SH-SY5Y (cell line): ENCODE measurements at regions not wholly inside any gene's neighbourhood (a gene's known extent, or its start where the extent isn't known, plus 50 kb on each side); places are given as distances from the start of the nearest gene placed in this dataset.
A peak's percentile ranks its signal among the peaks of the same experiment; 100 is the strongest.

ENCODE experiments used
- GATA2 ChIP-seq: IDR thresholded peaks from 2 replicates; pipeline ENCODE4 v1.6.1; 2011; ENCODE audit warnings: mild to moderate bottlenecking, low read depth, low read length
- GATA3 ChIP-seq: IDR thresholded peaks from 2 replicates; pipeline ENCODE4 v1.6.1; 2011; ENCODE audit warnings: low read depth, mild to moderate bottlenecking, low read length, moderate library complexity

DNA sequence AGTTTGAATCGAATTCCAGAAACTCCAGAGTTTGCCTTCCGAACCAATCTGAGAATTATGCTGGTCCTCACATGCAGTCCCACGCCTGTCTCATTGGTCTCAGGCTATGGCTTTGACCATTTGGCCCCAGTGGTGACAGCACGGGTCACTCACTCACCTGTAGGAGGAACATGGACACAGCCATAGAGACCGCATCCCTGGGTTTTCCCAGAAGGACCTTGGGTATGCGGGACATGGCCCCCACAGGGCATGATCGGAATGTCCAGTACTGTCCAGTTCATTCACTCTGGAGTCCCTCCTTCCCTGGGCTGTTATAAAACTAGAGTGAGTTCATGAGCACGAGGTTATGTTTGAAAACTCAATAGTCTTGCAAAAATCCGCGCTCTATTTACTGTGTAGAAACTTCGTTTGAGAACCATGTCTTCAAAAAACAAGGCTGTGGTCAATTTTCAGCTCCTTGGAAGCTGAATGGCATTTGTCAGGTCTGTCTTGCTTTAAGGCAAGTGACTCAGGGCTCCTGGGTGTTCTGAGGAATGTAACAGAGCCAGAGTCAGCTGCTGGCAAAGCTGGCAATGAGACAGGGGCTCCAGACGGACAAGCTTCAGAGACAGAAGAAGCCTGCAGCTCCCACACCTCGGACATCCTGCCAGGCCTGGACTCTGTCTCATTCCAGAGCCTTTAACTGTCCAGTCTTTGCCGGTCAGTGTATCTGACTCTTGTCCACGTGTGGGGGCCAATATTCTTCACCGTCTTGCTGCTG lies 86.7 kb upstream of the TMEM18 start:
- TF ChIP-seq GATA3 (no peak), GATA2 (no peak)

DNA sequence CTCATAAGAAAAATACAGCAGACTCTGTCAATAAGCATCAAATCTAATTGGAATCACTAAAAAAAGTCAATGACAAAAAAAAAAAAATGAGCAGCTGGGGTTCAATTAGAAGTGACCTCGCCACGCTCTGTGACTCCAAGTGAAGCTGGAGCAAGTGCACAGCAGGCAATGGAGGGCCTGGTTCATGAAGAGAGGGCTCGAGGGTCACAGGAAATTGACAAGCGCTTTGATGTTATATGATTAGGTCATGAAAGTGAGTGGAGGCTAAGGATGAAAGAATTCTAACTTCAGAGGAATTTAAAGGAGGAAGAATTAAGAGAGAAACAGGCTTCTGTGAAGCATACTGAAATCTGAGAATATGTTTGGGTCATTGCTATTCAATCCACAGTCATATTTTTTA lies 85.4 kb upstream of the TMEM18 start:
- TF ChIP-seq GATA3 (no peak), GATA2 (no peak)

DNA sequence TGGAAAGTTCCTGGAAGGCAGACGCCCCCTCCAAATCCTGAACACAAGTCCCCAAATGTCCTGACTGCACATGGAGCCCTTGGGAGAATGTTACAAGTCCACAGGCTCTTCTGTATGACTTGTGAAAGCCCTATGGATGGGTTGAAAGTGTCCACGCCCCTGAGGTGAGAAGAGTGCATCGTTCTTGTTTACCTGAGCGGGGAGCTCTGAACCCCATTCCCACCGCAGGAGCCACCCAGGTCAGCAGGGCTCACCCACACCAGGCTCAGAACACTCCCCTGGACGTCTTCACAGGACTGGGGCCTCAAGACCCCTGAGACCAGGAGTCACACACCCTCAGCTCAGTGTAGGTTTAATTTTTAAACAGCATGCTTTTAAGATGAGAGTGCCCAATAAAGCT lies 84.2 kb upstream of the TMEM18 start:
- TF ChIP-seq GATA3 (no peak), GATA2 (no peak)

- TF ChIP-seq GATA2 = no peak
- TF ChIP-seq GATA3 = no peak
Observed at GRCh38 chr2:760001-760400, 82.8 kb upstream of the TMEM18 start.

- no peak for TF ChIP-seq GATA3
- TF ChIP-seq GATA2 = no peak
Observed at GRCh38 chr2:758073-758820, 81.0 kb upstream of the TMEM18 start.

GRCh38 chr2:753123-753522 lies 75.9 kb upstream of the TMEM18 start:
- TF ChIP-seq GATA2 = no peak
- TF ChIP-seq GATA3 = no peak

GRCh38 chr2:751474-751873 lies 74.3 kb upstream of the TMEM18 start:
- TF ChIP-seq GATA3 (no peak), GATA2 (no peak)

GRCh38 chr2:750628-751027 lies 73.4 kb upstream of the TMEM18 start:
- TF ChIP-seq GATA3 = no peak

DNA sequence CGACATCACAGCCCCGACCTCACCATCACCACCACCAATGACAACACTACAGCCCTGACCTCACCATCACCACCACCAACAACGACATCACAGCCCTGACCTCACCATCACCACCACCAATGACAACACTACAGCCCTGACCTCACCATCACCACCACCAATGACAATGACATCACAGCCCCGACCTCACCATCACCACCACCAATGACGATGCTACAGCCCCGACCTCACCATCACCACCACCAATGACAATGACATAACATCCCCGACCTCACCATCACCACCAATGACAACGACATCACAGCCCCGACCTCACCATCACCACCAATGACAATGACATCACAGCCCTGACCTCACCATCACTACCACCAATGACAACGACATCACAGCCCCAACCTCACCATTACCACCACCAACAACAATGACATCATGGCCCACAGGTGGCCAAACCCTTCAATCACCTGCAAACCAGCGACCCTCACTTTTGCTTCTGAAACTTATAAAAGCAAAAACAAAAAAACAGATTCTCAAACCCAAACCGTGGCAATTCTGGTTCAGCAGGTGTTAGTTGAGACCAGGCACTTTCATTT lies 70.7 kb upstream of the TMEM18 start:
- TF ChIP-seq GATA3 = no peak
- no peak for TF ChIP-seq GATA2

DNA sequence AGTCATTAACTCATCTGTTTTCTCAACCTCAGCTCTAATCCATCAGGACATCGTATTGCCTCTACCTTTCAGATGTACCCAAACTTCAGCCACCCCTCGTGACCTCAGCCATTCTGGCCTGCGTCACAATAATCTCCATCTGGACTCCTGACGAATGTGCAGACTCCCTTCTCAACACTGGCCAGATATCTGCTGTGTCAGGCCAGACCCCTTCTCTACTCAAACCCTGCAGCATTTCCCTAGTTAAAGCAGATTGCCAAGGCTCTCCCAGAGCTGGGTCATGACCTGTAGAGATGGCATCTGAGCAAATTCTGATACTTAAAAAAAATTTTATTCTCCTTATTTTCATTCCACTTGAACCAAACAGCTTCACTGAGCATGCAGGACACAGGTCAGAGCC lies 69.5 kb upstream of the TMEM18 start:
- peak; percentile 30; the same call in 1 of the 2 replicates for TF ChIP-seq GATA2
- no peak for TF ChIP-seq GATA3

GRCh38 chr2:744088-744487 lies 66.9 kb upstream of the TMEM18 start:
- TF ChIP-seq GATA3 = no peak
- no peak for TF ChIP-seq GATA2

- no peak for TF ChIP-seq GATA2
- TF ChIP-seq GATA3 = no peak
Observed at GRCh38 chr2:742221-742620, 65.0 kb upstream of the TMEM18 start.

- TF ChIP-seq GATA3 (no peak), GATA2 (no peak)
Observed at GRCh38 chr2:741195-741496, 63.9 kb upstream of the TMEM18 start.

DNA sequence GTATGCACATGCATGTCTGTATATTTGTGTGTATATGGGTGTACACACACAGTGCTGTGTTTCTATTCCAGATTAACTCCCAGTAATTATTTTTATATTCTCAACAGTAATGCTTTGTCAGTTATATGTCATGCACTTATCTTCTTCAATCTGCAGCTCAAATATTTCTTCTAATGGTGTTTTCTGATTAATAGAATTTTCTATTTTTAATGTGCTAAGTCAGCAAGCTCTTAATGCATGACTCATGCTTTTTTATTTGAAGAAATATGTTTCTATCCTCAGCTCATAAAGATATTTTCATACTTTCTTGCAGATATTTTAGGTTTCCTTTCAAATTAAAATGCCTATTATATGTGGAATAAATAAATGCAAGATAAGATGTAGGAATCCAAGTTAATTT lies 59.7 kb upstream of the TMEM18 start:
- no peak for TF ChIP-seq GATA2
- no peak for TF ChIP-seq GATA3

GRCh38 chr2:735670-736218 lies 58.5 kb upstream of the TMEM18 start:
- no peak for TF ChIP-seq GATA3
- no peak for TF ChIP-seq GATA2

DNA sequence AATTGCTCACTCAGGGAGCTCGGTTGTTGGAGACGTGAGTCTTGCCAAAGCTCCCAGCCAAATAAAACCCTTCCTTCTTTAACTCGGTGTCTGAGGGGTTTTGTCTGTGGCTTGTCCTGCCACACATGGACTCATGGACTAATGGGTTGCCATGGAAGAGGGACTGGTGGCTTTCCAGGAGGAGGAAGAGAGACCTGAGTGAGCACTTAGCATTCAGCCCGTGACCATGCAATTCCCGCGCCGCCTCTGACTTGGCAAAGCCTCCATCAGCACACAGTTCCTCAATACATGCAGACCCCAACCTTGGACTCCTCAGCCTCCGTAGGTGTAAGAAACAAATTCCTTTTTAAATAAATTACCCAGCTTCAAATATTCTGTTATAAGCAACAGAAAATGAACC lies 57.3 kb upstream of the TMEM18 start:
- TF ChIP-seq GATA2 = no peak
- TF ChIP-seq GATA3 = no peak
